GM19324 (cell line): ENCODE measurements at regions not wholly inside any gene's neighbourhood (a gene's known extent, or its start where the extent isn't known, plus 50 kb on each side); places are given as distances from the start of the nearest gene placed in this dataset.
A peak's percentile ranks its signal among the peaks of the same experiment; 100 is the strongest.
"Not testable (repeated sequence)": the region's sequence is repeated elsewhere in the genome, so short reads cannot be mapped to it uniquely, and the experiment has no call there.

Experiments
- ATAC-seq: cut with Tn5 transposase; IDR thresholded peaks from one replicate; pipeline ENCODE4 v1.9.1; 2021; ENCODE audit warnings: mild to moderate bottlenecking, moderate library complexity; ENCODE audit not compliant: unreplicated experiment, low FRiP score

GRCh38 chr13:38415233-38415632 lies 65.6 kb downstream of the UFM1 start:
- peak; percentile 99 for ATAC-seq

- no peak for ATAC-seq
These were observed 67.6 kb downstream of the UFM1 start for GRCh38 chr13:38417241-38417640.

GRCh38 chr13:38417727-38418126 lies 68.1 kb downstream of the UFM1 start:
- ATAC-seq, result no peak

- ATAC-seq, result no peak
These were observed 68.6 kb downstream of the UFM1 start for GRCh38 chr13:38418286-38418685.

- no peak for ATAC-seq
These were observed 69.7 kb downstream of the UFM1 start for GRCh38 chr13:38419312-38419873.

GRCh38 chr13:38421590-38422560 lies 72.2 kb downstream of the UFM1 start:
- ATAC-seq, result no peak

GRCh38 chr13:38429916-38430315 lies 80.3 kb downstream of the UFM1 start:
- ATAC-seq, result no peak

- ATAC-seq, result no peak
These were observed 81.1 kb downstream of the UFM1 start for GRCh38 chr13:38430796-38431195.

GRCh38 chr13:38440666-38441065 lies 91.0 kb downstream of the UFM1 start:
- no peak for ATAC-seq

GRCh38 chr13:38444904-38445303 lies 95.3 kb downstream of the UFM1 start:
- ATAC-seq, result no peak

GRCh38 chr13:38452656-38453055 lies 103.0 kb downstream of the UFM1 start:
- no peak for ATAC-seq

GRCh38 chr13:38462605-38463004 lies 113.0 kb downstream of the UFM1 start:
- no peak for ATAC-seq

GRCh38 chr13:38463048-38463447 lies 113.4 kb downstream of the UFM1 start:
- ATAC-seq, result no peak

GRCh38 chr13:38472411-38472810 lies 122.8 kb downstream of the UFM1 start:
- ATAC-seq, result not testable (repeated sequence)

GRCh38 chr13:38473305-38473704 lies 123.7 kb downstream of the UFM1 start:
- no peak for ATAC-seq

- ATAC-seq, result no peak
These were observed 128.0 kb downstream of the UFM1 start for GRCh38 chr13:38477676-38478075.

- ATAC-seq, result no peak
These were observed 134.0 kb downstream of the UFM1 start for GRCh38 chr13:38483623-38484022.

GRCh38 chr13:38490657-38491056 lies 141.0 kb downstream of the UFM1 start:
- no peak for ATAC-seq

GRCh38 chr13:38494445-38494844 lies 144.8 kb downstream of the UFM1 start:
- no peak for ATAC-seq

GRCh38 chr13:38496917-38497316 lies 147.3 kb downstream of the UFM1 start:
- no peak for ATAC-seq

GRCh38 chr13:38498271-38498670 lies 148.6 kb downstream of the UFM1 start:
- ATAC-seq, result no peak

GRCh38 chr13:38514575-38514974 lies 164.9 kb downstream of the UFM1 start:
- no peak for ATAC-seq
